Transverse colon (tissue), 3 donors: ENCODE measurements at regions not wholly inside any gene's neighbourhood (a gene's known extent, or its start where the extent isn't known, plus 50 kb on each side); places are given as distances from the start of the nearest gene placed in this dataset.

ENCODE experiments used
- CTCF ChIP-seq, 5 experiments: fragments of 200-600 bp in 3 of 5; fragments of 450-650 bp in 2 of 5; sonication (generic) in 3 of 5; IDR thresholded peaks; 1 replicate in 2 of 5; 2 replicates in 3 of 5; pipeline ENCODE4 v1.5.1; 2016 to 2017; ENCODE audit warnings: antibody characterized with exemption in 5 of 5, inconsistent platforms in 3 of 5, mild to moderate bottlenecking in 2 of 5, moderate library complexity in 1 of 5
- EP300 ChIP-seq: sonication (generic); formaldehyde crosslinking; IDR thresholded peaks from one replicate; pipeline ENCODE4 v1.6.1; 2017; ENCODE audit warnings: antibody characterized with exemption, low read depth

DNA sequence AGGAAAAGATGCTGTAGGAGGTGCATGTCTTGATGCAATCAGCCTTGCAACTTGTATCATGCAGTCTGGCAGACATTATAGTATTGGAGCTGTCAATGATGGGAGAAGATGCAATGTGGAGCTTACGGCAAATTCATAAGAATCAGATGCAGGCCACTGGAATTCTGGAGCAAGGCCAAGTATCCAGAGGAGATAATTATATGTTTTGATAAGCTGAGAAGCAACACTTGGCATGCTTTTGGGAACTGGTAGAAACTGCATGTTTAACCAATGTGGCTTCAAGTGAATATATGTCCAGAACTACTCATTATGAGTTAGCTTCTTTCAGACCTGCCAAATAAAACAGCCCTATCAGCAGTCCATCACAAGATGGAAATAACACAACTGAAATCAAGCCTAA lies 249.1 kb upstream of the PPFIA2 start:
- no peak for TF ChIP-seq CTCF (IDR thresholded peaks at IDR 0.05)
- TF ChIP-seq EP300, result no peak
